ENCODE measurements at regions not wholly inside any gene's neighbourhood (a gene's known extent, or its start where the extent isn't known, plus 50 kb on each side); places are given as distances from the start of the nearest gene placed in this dataset.

GRCh38 chr15:91528801-91529200 lies 324.7 kb upstream of the SLCO3A1 start:
- TF ChIP-seq MXI1 (conservative IDR thresholded peaks at IDR 0.05; ENCODE audit: poor library complexity, severe bottlenecking) (no peak), REST (IDR thresholded peaks at IDR 0.05; ENCODE audit: borderline replicate concordance) (no peak), EP300 (conservative IDR thresholded peaks at IDR 0.05; ENCODE audit: poor library complexity, severe bottlenecking) (no peak), CTCF (IDR thresholded peaks at IDR 0.05; ENCODE audit: poor library complexity, severe bottlenecking) (no peak), TAF1 (IDR thresholded peaks at IDR 0.05; ENCODE audit: low read depth) (no peak)
- Histone ChIP-seq H2AFZ (ENCODE audit: low read depth, low read length) (no peak overlapping the region), H3F3A (ENCODE audit: insufficient read depth, low read length, poor library complexity, severe bottlenecking) (no peaks in the 10 kb centered on the region), H3K9ac (ENCODE audit: low read length) (no peak overlapping the region), H4K20me1 (ENCODE audit: insufficient read depth) (no peaks in the 10 kb centered on the region), H3K9me3 (ENCODE audit: low read length) (no peaks in the 10 kb centered on the region), H3K4me3 (ENCODE audit: low read length) (no peak overlapping the region), H3K9me2 (ENCODE audit: insufficient read depth, low read length) (no peaks in the 10 kb centered on the region), H3K27ac (ENCODE audit: low read length) (no peak overlapping the region), H3K4me2 (ENCODE audit: low read length) (no peak overlapping the region), H3K79me2 (replicated peaks; ENCODE audit: insufficient read depth, low read length) (no peaks in the 10 kb centered on the region), H3K36me3 (ENCODE audit: insufficient read depth, low read length) (no peaks in the 10 kb centered on the region), H3K27me3 (ENCODE audit: insufficient read depth, low read depth, low read length) (no peaks in the 10 kb centered on the region)

- Histone ChIP-seq H3K4me3 (ENCODE audit: low read length) (no peak overlapping the region), H3K4me2 (ENCODE audit: low read length) (no peak overlapping the region), H3K9me2 (ENCODE audit: insufficient read depth, low read length) (no peaks in the 10 kb centered on the region), H2AFZ (ENCODE audit: low read depth, low read length) (no peak overlapping the region), H3K9me3 (ENCODE audit: low read length) (no peaks in the 10 kb centered on the region), H3K9ac (ENCODE audit: low read length) (no peak overlapping the region), H3K27ac (ENCODE audit: low read length) (no peak overlapping the region), H3K27me3 (ENCODE audit: insufficient read depth, low read depth, low read length) (no peaks in the 10 kb centered on the region), H4K20me1 (ENCODE audit: insufficient read depth) (no peaks in the 10 kb centered on the region), H3K36me3 (ENCODE audit: insufficient read depth, low read length) (no peaks in the 10 kb centered on the region), H3K79me2 (replicated peaks; ENCODE audit: insufficient read depth, low read length) (no peaks in the 10 kb centered on the region), H3F3A (ENCODE audit: insufficient read depth, low read length, poor library complexity, severe bottlenecking) (no peaks in the 10 kb centered on the region)
- no peak for TF ChIP-seq EP300 (conservative IDR thresholded peaks at IDR 0.05; ENCODE audit: poor library complexity, severe bottlenecking)
- TF ChIP-seq EZH2 (IDR thresholded peaks at IDR 0.05; ENCODE audit: borderline replicate concordance, insufficient read depth, low read length, poor library complexity, severe bottlenecking), result no peak
- no peak for TF ChIP-seq CTCF (IDR thresholded peaks at IDR 0.05; ENCODE audit: poor library complexity, severe bottlenecking)
- no peak for TF ChIP-seq TAF1 (IDR thresholded peaks at IDR 0.05; ENCODE audit: low read depth)
- TF ChIP-seq REST (IDR thresholded peaks at IDR 0.05; ENCODE audit: borderline replicate concordance), result no peak
- no peak for TF ChIP-seq POLR2AphosphoS5 (IDR thresholded peaks at IDR 0.05)
- no peak for TF ChIP-seq MXI1 (conservative IDR thresholded peaks at IDR 0.05; ENCODE audit: poor library complexity, severe bottlenecking)
- no peak for TF ChIP-seq SMC3 (conservative IDR thresholded peaks at IDR 0.05; ENCODE audit: poor library complexity)
- no peak for TF ChIP-seq RAD21 (conservative IDR thresholded peaks at IDR 0.05)
Measured at GRCh38 chr15:91529534-91529933, 324.0 kb upstream of the SLCO3A1 start.
